ENCODE measurements at regions not wholly inside any gene's neighbourhood (a gene's known extent, or its start where the extent isn't known, plus 50 kb on each side); places are given as distances from the start of the nearest gene placed in this dataset.

- TF ChIP-seq POLR2A (IDR thresholded peaks at IDR 0.05) (no peak), CTCF (IDR thresholded peaks at IDR 0.05) (no peak)
These were observed 66.2 kb upstream of the RREB1 start for GRCh38 chr6:7041511-7042026.

Data from esophagus squamous epithelium (tissue), 4 donors.